H9 (cell line): ENCODE measurements at regions not wholly inside any gene's neighbourhood (a gene's known extent, or its start where the extent isn't known, plus 50 kb on each side); places are given as distances from the start of the nearest gene placed in this dataset.

ENCODE experiments used
- DNase-seq: peaks from one replicate; pipeline ENCODE4 v3.0.0-alpha.2; 2017
- H2AFZ ChIP-seq: one replicate; pipeline ENCODE4 v1.6.1; 2013; ENCODE audit warnings: mild to moderate bottlenecking, low read length, control low read depth, moderate library complexity
- H2AK5ac ChIP-seq: 2 replicates; pipeline ENCODE4 v1.6.1; 2013; ENCODE audit warnings: low read length, control low read depth, mixed read lengths; ENCODE audit not compliant: insufficient read length
- H2BK120ac ChIP-seq: one replicate; pipeline ENCODE4 v1.6.1; 2013; ENCODE audit warnings: low read depth, mild to moderate bottlenecking, low read length, control low read depth, inconsistent platforms; ENCODE audit not compliant: poor library complexity, severe bottlenecking
- H2BK12ac ChIP-seq: 2 replicates; pipeline ENCODE4 v1.6.1; 2013; ENCODE audit warnings: low read length, control low read depth, mixed read lengths, low read depth; ENCODE audit not compliant: insufficient read length
- H2BK15ac ChIP-seq: 2 replicates; pipeline ENCODE4 v1.6.1; 2013; ENCODE audit warnings: low read depth, low read length, control low read depth
- H2BK20ac ChIP-seq: one replicate; pipeline ENCODE4 v1.6.1; 2013; ENCODE audit warnings: low read depth, mild to moderate bottlenecking, low read length, control low read depth, inconsistent platforms; ENCODE audit not compliant: poor library complexity, severe bottlenecking
- H2BK5ac ChIP-seq: 2 replicates; pipeline ENCODE4 v1.6.1; 2013; ENCODE audit warnings: low read length, control low read depth, mixed read lengths; ENCODE audit not compliant: insufficient read length
- H3K14ac ChIP-seq: 2 replicates; pipeline ENCODE4 v1.6.1; 2013; ENCODE audit warnings: low read length, control low read depth; ENCODE audit not compliant: insufficient read depth
- H3K18ac ChIP-seq: 2 replicates; pipeline ENCODE4 v1.6.1; 2013; ENCODE audit warnings: low read depth, mild to moderate bottlenecking, mixed read lengths, low read length, control low read depth; ENCODE audit not compliant: insufficient read length
- H3K23ac ChIP-seq: 2 replicates; pipeline ENCODE4 v1.6.1; 2013; ENCODE audit warnings: low read length, control low read depth, mixed read lengths, low read depth; ENCODE audit not compliant: insufficient read length
- H3K23me2 ChIP-seq: 2 replicates; pipeline ENCODE4 v1.6.1; 2013; ENCODE audit warnings: low read depth, mild to moderate bottlenecking, mixed read lengths, low read length, control low read depth; ENCODE audit not compliant: insufficient read length, poor library complexity, severe bottlenecking
- H3K27ac ChIP-seq: 2 replicates; pipeline ENCODE4 v1.5.1; 2013; ENCODE audit warnings: low read length, control low read depth, mixed read lengths, low read depth; ENCODE audit not compliant: insufficient read length
- H3K27me3 ChIP-seq: 2 replicates; pipeline ENCODE4 v1.6.1; 2013; ENCODE audit warnings: low read length, control low read depth, inconsistent platforms; ENCODE audit not compliant: insufficient read depth
- H3K4ac ChIP-seq: 2 replicates; pipeline ENCODE4 v1.6.1; 2013; ENCODE audit warnings: low read depth, mild to moderate bottlenecking, control low read depth, inconsistent platforms, low read length, moderate library complexity
- H3K4me1 ChIP-seq: 2 replicates; pipeline ENCODE4 v1.6.1; 2013; ENCODE audit warnings: low read length, control low read depth, inconsistent platforms; ENCODE audit not compliant: insufficient read depth
- H3K4me2 ChIP-seq: 2 replicates; pipeline ENCODE4 v1.6.1; 2013; ENCODE audit warnings: low read length, control low read depth, mixed read lengths; ENCODE audit not compliant: insufficient read length, insufficient read depth
- H3K56ac ChIP-seq: 2 replicates; pipeline ENCODE4 v1.6.1; 2013; ENCODE audit warnings: low read depth, mild to moderate bottlenecking, mixed read lengths, low read length, control low read depth; ENCODE audit not compliant: insufficient read length
- H3K79me1 ChIP-seq: 2 replicates; pipeline ENCODE4 v1.6.1; 2013; ENCODE audit warnings: low read depth, mild to moderate bottlenecking, moderate library complexity, low read length, control low read depth, inconsistent platforms; ENCODE audit not compliant: insufficient read depth, poor library complexity, severe bottlenecking
- H3K79me2 ChIP-seq: 2 replicates; pipeline ENCODE4 v1.6.1; 2013; ENCODE audit warnings: low read length, control low read depth, inconsistent platforms; ENCODE audit not compliant: insufficient read depth
- H3K9ac ChIP-seq: 2 replicates; pipeline ENCODE4 v1.6.1; 2013; ENCODE audit warnings: low read length, control low read depth, mixed read lengths; ENCODE audit not compliant: insufficient read length; ENCODE audit errors: extremely low read depth
- H3K9me3 ChIP-seq: one replicate; pipeline ENCODE4 v1.6.1; 2013; ENCODE audit warnings: low read depth, low read length, inconsistent platforms; ENCODE audit not compliant: control insufficient read depth
- H3T11ph ChIP-seq: one replicate; pipeline ENCODE4 v1.6.1; 2013; ENCODE audit warnings: mild to moderate bottlenecking, low read length, control low read depth, inconsistent platforms
- H4K20me1 ChIP-seq: one replicate; pipeline ENCODE4 v1.6.1; 2013; ENCODE audit not compliant: control insufficient read depth, insufficient read length, insufficient read depth
- H4K5ac ChIP-seq: 2 replicates; pipeline ENCODE4 v1.6.1; 2013; ENCODE audit warnings: low read depth, mild to moderate bottlenecking, mixed read lengths, low read length, control low read depth; ENCODE audit not compliant: insufficient read length
- H4K8ac ChIP-seq: replicated peaks from 2 replicates; pipeline ENCODE4 v1.6.1; 2013; ENCODE audit warnings: low read length, control low read depth, mixed read lengths, low read depth; ENCODE audit not compliant: insufficient read length
- H4K91ac ChIP-seq: 2 replicates; pipeline ENCODE4 v1.6.1; 2013; ENCODE audit warnings: low read depth, mild to moderate bottlenecking, moderate library complexity, mixed read lengths, low read length, control low read depth; ENCODE audit not compliant: insufficient read length
- H3K27ac Mint-ChIP-seq, 3 experiments: 2 replicates in 2 of 3; 3 replicates in 1 of 3; pipeline ENCODE4 v1.8.0; 2020 to 2021; ENCODE audit warnings: mixed read lengths in 3 of 3, mild to moderate bottlenecking in 1 of 3, moderate library complexity in 1 of 3
- H3K27me3 Mint-ChIP-seq: 2 replicates; pipeline ENCODE4 v1.8.0; 2021; ENCODE audit warnings: low read depth, mild to moderate bottlenecking, moderate library complexity, mixed read lengths
- H3K36me3 Mint-ChIP-seq, 3 experiments: 2 replicates in 2 of 3; 3 replicates in 1 of 3; pipeline ENCODE4 v1.8.0; 2020 to 2021; ENCODE audit warnings: low read depth in 3 of 3, mixed read lengths in 3 of 3; ENCODE audit not compliant: insufficient read depth in 1 of 3
- H3K4me1 Mint-ChIP-seq, 2 experiments: 2 replicates each; pipeline ENCODE4 v1.8.0; 2020; ENCODE audit warnings: mixed read lengths in 2 of 2
- H3K4me3 Mint-ChIP-seq, 2 experiments: 2 replicates in 1 of 2; 3 replicates in 1 of 2; pipeline ENCODE4 v1.8.0; 2020 to 2021; ENCODE audit warnings: mild to moderate bottlenecking in 2 of 2, mixed read lengths in 2 of 2, moderate library complexity in 1 of 2
- H3K9me3 Mint-ChIP-seq, 2 experiments: 2 replicates in 1 of 2; 3 replicates in 1 of 2; pipeline ENCODE4 v1.8.0; 2020; ENCODE audit warnings: mild to moderate bottlenecking in 2 of 2, mixed read lengths in 2 of 2, moderate library complexity in 1 of 2
- CTCF ChIP-seq: fragments of 200-600 bp; sonication (generic); conservative IDR thresholded peaks from 3 replicates; pipeline ENCODE4 v1.8.0; 2021; ENCODE audit warnings: antibody characterized with exemption, mild to moderate bottlenecking
- WGBS: extraction: QIAGEN DNeasy Blood & Tissue Kit; methylation state at CpG from one replicate; pipeline ENCODE4 v1.1.7; 2013; ENCODE audit warnings: missing lambda C conversion rate, low lambda C conversion rate, mixed read lengths; ENCODE audit not compliant: insufficient read length; ENCODE audit errors: extremely low coverage; 5-methylcytosine and 5-hydroxymethylcytosine counted together

GRCh38 chr7:21013765-21014539 is 227.3 kb upstream of the SP8 start:
- no peak for DNase-seq
- Histone ChIP-seq H2BK20ac (no peak overlapping the region), H3K4me1 (no peaks in the 10 kb centered on the region)

More at GRCh38 chr7:21013765-21014539, 227.3 kb upstream of the SP8 start:
- H3K79me2 ChIP-seq = no peaks in the 10 kb centered on the region
- Mint-ChIP-seq H3K4me1 (peaks cover 4 to 12% of the 10 kb centered on the region in 2 experiments), H3K27ac (no peak overlapping the region), H3K9me3 (peaks cover 0 to 6% of the 10 kb centered on the region in 2 experiments; a peak in 2 of 5 replicates), H3K27me3 (no peaks in the 10 kb centered on the region), H3K4me3 (no peak overlapping the region), H3K36me3 (peaks cover 0 to 8% (median 0%) of the 10 kb centered on the region in 3 experiments; a peak in 3 of 7 replicates)
- H4K91ac ChIP-seq = no peak overlapping the region
- no peak overlapping the region for H3K9ac ChIP-seq
- H3K27ac ChIP-seq = no peak overlapping the region
- H3K56ac ChIP-seq = no peak overlapping the region
- 100% methylated on average over 1 of the region's 3 CpGs for WGBS
- H4K5ac ChIP-seq = no peak overlapping the region
- H2BK120ac ChIP-seq = no peak overlapping the region
- H3K23me2 ChIP-seq = no peaks in the 10 kb centered on the region
- H2BK5ac ChIP-seq = no peak overlapping the region
- no peak overlapping the region for H2BK15ac ChIP-seq
- no peak overlapping the region for H2AFZ ChIP-seq
- no peak overlapping the region for H3K4me2 ChIP-seq
- no peaks in the 10 kb centered on the region for H3K27me3 ChIP-seq
- H4K8ac ChIP-seq = no peak overlapping the region
- no peak overlapping the region for H2AK5ac ChIP-seq
- H3K4ac ChIP-seq = no peak overlapping the region
- no peak for TF ChIP-seq CTCF
- no peak overlapping the region for H3T11ph ChIP-seq
- H3K18ac ChIP-seq = no peak overlapping the region
- no peaks in the 10 kb centered on the region for H3K79me1 ChIP-seq
- no peak overlapping the region for H2BK12ac ChIP-seq
- no peaks in the 10 kb centered on the region for H3K9me3 ChIP-seq
- H4K20me1 ChIP-seq = no peaks in the 10 kb centered on the region
- H3K14ac ChIP-seq = no peak overlapping the region
- H3K23ac ChIP-seq = no peak overlapping the region
